ENCODE measurements at regions not wholly inside any gene's neighbourhood (a gene's known extent, or its start where the extent isn't known, plus 50 kb on each side); places are given as distances from the start of the nearest gene placed in this dataset.
"Not testable (repeated sequence)": the region's sequence is repeated elsewhere in the genome, so short reads cannot be mapped to it uniquely, and the experiment has no call there.

DNA sequence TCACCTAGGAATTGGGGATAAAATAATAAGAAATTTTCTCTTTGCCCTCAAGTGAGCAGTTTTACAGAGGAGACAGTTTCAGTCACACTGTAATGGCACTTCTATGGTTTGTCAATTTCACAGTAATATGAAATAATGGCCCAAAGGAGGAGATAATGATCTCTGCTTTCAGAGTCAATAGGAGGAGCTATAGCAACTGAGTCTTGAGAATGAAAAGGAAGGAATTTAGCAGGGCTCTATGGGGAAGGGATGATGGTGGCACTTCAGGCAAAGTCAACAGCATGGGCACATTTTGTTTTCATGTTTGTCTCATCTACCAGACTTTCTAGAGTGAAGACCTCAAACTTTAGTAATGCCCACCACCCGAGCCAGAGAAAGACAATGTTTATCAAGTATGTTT is 138.3 kb upstream of the HMGN3 start:
- DNase-seq (ENCODE audit: low read depth): no peak
- no peak overlapping the region for H3K4me3 ChIP-seq (ENCODE audit: low read depth, low read length)
- TF ChIP-seq, protein P1, sequence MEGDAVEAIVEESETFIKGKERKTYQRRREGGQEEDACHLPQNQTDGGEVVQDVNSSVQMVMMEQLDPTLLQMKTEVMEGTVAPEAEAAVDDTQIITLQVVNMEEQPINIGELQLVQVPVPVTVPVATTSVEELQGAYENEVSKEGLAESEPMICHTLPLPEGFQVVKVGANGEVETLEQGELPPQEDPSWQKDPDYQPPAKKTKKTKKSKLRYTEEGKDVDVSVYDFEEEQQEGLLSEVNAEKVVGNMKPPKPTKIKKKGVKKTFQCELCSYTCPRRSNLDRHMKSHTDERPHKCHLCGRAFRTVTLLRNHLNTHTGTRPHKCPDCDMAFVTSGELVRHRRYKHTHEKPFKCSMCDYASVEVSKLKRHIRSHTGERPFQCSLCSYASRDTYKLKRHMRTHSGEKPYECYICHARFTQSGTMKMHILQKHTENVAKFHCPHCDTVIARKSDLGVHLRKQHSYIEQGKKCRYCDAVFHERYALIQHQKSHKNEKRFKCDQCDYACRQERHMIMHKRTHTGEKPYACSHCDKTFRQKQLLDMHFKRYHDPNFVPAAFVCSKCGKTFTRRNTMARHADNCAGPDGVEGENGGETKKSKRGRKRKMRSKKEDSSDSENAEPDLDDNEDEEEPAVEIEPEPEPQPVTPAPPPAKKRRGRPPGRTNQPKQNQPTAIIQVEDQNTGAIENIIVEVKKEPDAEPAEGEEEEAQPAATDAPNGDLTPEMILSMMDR (conservative IDR thresholded peaks at IDR 0.05; ENCODE audit: low read depth, low read length): no peak

DNA sequence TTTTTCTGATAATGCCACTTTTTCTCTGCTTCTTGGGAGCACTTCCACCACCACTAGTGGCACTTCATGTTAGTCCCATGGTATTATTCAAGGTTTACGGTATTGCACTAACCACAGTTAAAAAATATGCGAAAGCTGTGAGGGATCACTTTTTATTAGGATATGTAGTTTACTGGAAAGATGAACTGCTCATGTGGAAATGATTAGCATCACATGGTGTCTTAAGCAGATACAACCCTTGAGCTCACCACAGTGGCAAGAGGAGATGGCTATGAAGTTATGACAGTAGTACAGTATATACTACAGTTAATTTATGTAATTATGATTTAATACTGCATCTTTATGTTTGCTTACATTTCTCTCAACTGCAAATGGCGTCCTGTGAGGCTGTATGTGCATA is 134.5 kb upstream of the HMGN3 start:
- no peak overlapping the region for H3K4me3 ChIP-seq (ENCODE audit: low read depth, low read length)
- no peak for DNase-seq (ENCODE audit: low read depth)
- TF ChIP-seq, protein P1 (conservative IDR thresholded peaks at IDR 0.05; ENCODE audit: low read depth, low read length): no peak

- not testable (repeated sequence) for H3K4me3 ChIP-seq (ENCODE audit: low read depth, low read length); DNase-seq (ENCODE audit: low read depth)
Observed at GRCh38 chr6:79363441-79363840, 129.0 kb upstream of the HMGN3 start.

DNA sequence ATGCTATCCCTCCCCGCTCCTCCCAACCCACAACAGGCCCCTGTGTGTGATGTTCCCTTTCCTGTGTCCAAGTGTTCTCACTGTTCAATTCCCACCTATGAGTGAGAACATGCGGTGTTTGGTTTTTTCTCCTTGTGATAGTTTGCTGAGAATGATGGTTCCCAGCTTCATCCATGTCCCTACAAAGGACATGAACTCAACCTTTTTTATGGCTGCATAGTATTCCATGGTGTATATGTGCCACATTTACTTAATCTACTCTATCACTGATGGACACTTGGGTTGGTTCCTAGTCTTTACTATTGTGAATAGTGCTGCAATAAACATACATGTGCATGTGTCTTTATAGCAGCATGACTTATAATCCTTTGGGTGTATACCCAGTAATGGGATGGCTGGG is 126.6 kb upstream of the HMGN3 start:
- not testable (repeated sequence) for H3K4me3 ChIP-seq (ENCODE audit: low read depth, low read length); DNase-seq (ENCODE audit: low read depth)

- TF ChIP-seq, protein P1 (conservative IDR thresholded peaks at IDR 0.05; ENCODE audit: low read depth, low read length): no peak
- no peak for DNase-seq (ENCODE audit: low read depth)
- no peak overlapping the region for H3K4me3 ChIP-seq (ENCODE audit: low read depth, low read length)
Observed at GRCh38 chr6:79353226-79353625, 118.7 kb upstream of the HMGN3 start.

GRCh38 chr6:79338493-79338892 is 104.0 kb upstream of the HMGN3 start:
- TF ChIP-seq, protein P1 (conservative IDR thresholded peaks at IDR 0.05; ENCODE audit: low read depth, low read length): no peak

GRCh38 chr6:79335133-79335674 is 100.7 kb upstream of the HMGN3 start:
- no peak overlapping the region for H3K4me3 ChIP-seq (ENCODE audit: low read depth, low read length)
- peak; percentile 31 for DNase-seq (ENCODE audit: low read depth)
- TF ChIP-seq, protein P1 (conservative IDR thresholded peaks at IDR 0.05; ENCODE audit: low read depth, low read length): no peak

More at GRCh38 chr6:79338493-79338892, 104.0 kb upstream of the HMGN3 start:
- no peak overlapping the region for H3K4me3 ChIP-seq (ENCODE audit: low read depth, low read length)
- DNase-seq (ENCODE audit: low read depth): no peak

GRCh38 chr6:79334674-79335073 is 100.2 kb upstream of the HMGN3 start:
- H3K4me3 ChIP-seq (ENCODE audit: low read depth, low read length): no peak overlapping the region
- TF ChIP-seq, protein P1 (conservative IDR thresholded peaks at IDR 0.05; ENCODE audit: low read depth, low read length): no peak

More at GRCh38 chr6:79334674-79335073, 100.2 kb upstream of the HMGN3 start:
- DNase-seq (ENCODE audit: low read depth): no peak

Data from choroid plexus epithelial cell (primary cell).